ENCODE measurements at regions not wholly inside any gene's neighbourhood (a gene's known extent, or its start where the extent isn't known, plus 50 kb on each side); places are given as distances from the start of the nearest gene placed in this dataset.
"Not testable (repeated sequence)": the region's sequence is repeated elsewhere in the genome, so short reads cannot be mapped to it uniquely, and the experiment has no call there.

DNA sequence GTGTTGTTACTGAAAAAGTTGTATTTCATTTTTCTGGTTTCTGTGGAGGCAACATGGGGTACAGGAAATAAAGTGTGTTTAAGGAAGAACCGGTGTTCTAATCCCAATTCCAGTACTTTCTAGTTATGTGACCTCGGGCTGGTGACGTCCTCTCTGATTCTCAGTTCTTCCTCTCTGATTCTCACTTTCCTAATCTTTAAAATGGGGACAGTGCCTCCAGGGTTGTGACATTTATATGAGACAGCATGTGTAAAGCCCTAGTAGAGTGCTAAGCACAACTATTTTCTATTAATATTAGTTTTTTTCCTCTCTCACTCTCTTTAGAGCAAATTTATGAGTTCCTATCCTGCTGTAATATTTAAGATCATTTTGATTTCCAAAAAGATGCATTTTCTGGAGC is 50.9 kb upstream of the PTPDC1 start:
- no peak for DNase-seq

DNA sequence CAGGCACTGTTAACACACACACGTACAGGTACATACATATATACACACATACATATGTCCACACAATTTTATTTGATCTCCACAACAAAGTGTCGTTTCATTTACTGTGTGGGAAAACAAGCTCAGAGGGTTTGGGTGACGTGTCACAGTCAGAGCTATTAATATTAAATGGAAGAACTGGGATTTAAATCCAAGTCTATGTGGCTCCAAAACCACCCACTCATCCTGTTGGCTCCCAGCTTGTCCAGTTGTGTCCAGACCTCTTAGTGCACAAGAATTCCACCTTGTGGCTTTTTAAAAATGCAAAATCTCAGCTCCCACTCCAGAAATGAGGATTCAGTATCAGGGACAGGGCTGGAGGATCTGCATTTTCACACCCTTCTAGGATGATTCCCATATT is 52.3 kb upstream of the PTPDC1 start:
- no peak for DNase-seq

DNA sequence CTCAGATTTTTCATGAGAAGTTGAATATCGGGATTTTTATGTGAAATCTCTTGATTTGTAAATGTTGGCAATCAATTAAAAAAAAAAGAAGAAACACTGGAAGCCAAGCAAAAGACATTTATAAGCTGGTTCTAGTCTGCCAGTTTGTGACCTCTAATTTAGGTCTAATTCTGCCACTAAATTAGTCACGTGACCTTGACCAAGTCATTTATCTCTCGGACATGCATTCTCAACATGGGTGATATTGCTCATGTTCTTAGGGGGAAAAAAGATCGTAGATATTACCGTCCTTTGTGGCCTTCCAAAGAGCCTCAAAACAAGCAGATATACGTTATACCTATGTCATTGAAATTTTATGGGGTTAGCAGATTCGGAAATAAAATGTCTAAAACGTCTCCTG is 52.9 kb upstream of the PTPDC1 start:
- no peak for DNase-seq

GRCh38 chr9:94030318-94031179 is 53.7 kb upstream of the PTPDC1 start:
- peak; percentile 83 for DNase-seq

DNA sequence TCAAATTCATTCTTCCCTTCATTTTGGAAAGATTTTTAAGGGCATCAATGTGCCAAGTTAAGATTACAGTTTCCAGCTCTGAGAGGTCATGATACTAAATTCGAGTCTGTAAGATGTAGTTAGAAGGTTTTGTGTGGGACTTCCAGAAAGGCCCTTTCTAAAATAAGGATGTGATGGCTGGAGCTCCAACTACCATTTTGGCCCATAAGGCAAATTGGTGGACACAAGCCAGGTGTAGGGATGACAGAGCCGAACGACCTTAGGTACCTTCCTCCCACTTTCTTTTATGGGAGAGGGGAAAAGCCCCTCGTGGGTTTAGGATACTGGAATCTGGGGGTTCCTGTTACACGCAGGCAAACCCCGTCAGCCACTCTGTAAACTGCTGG is 54.3 kb upstream of the PTPDC1 start:
- DNase-seq: no peak

- DNase-seq: no peak
Measured at GRCh38 chr9:94026816-94027215, 57.4 kb upstream of the PTPDC1 start.

DNA sequence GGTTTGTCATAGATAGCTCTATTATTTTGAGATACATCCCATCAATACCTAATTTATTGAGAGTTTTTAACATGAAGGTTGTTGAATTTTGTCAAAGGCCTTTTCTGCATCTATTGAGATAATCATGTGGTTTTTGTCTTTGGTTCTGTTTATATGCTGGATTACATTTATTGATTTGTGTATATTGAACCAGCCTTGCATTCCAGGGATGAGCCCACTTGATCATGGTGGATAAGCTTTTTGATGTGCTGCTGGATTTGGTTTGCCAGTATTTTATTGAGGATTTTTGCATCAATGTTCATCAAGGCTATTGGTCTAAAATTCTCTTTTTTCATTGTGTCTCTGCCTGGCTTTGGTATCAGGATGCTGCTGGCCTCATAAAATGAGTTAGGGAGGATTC is 61.8 kb upstream of the PTPDC1 start:
- DNase-seq: not testable (repeated sequence)

- DNase-seq: not testable (repeated sequence)
Measured at GRCh38 chr9:94020836-94021235, 63.4 kb upstream of the PTPDC1 start.

DNA sequence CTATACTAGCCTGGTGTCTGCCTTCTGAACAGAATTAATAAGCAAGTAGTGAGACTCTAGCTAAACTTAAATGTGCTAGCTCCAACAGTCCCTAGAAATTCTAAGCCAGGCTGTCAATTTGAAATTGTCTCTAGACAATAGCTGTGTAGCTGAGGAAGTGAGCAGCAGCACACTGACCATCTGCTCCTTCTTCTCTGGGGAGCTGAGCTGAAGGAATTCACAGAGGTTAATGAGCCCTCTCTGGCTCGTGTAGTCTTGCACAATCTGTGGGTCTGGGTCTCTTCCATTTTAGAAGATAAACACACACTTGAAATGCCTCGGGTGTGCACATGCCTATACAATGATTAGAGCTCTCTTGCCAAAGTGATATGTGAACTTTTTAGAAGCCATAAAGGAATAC is 63.5 kb upstream of the BARX1 start:
- DNase-seq: no peak

DNA sequence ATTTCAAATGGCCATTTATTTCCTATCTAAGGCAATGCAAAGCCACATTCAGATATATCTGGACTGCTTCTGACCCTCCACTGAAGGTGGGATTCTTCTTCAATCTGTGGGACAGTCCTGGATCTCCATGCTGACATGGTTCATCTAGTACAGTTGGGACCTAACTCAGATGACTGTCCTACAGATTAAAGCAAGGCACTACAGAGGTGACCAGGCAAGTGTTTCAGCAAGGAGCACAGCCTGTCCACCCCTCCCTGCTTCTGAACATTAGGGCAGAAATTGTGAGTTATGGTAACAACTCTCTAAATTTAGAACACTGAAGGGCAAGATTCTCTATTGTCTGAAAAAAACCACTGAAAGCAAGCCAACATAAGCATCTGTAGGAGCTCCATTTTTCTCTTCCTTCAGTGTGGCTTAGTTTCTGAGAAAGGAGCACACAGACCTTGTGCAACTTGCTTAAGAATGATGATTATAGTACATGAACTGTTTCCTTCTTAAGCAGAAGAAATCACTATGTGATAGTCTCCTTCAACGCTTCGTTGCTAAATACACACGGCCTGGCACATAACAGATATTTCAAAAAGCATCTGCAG is 62.9 kb upstream of the BARX1 start:
- DNase-seq: no peak

- DNase-seq: no peak
Measured at GRCh38 chr9:94016744-94017143, 61.6 kb upstream of the BARX1 start.

DNA sequence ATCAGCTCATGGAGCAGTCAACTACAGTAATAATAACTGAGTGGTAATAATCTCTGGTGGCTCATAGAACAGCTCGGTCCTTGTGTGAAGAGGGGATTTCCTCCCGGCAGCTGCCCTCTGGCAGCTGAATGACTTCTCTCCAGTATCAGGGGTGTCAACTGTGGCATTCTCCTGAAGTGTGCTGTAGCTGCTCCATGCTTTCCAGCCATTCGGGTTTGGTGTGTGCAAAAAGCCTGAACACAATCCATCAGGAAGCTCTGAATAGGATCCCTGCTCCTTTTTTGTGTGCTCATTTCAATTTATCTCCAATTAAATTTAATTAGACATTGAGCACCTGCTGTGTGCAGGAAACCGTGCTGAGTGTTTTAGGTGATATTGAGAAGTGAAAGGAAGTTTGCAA is 59.8 kb upstream of the BARX1 start:
- DNase-seq: no peak

DNA sequence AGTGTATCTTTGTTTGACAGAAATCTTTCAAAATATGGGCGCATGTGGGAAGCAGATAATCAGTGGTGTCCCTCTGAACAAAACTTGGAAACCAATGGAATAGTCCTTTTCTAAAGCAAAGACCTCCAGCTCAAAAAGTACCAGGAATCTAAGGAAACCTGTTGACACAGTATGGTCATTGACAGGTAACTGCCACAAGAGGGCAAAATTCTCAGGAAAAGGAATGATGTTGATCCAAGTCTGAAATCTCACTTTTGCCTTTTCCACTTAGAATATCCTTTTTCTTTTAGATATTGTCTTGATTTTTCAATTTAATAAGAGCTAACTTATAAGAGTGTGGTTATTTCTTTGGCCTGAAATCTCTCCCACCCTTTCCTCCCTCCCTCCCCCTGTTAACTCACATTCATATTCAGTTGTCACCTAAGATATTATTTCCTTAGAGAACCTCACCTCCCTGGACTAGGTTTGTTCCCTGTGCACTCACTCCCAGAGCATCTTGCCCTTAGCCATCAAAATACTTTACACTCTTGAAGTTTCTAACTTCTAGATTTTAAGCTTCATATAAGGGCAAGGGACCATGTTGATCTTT is 59.0 kb upstream of the BARX1 start:
- no peak for DNase-seq

- DNase-seq: no peak
Measured at GRCh38 chr9:94010980-94011533, 55.9 kb upstream of the BARX1 start.

GRCh38 chr9:94005272-94005901 is 50.2 kb upstream of the BARX1 start:
- no peak for DNase-seq
